KMS-11 (cell line): ENCODE measurements at regions not wholly inside any gene's neighbourhood (a gene's known extent, or its start where the extent isn't known, plus 50 kb on each side); places are given as distances from the start of the nearest gene placed in this dataset.

ENCODE experiments used
- H2AFZ ChIP-seq: fragments of 200-600 bp; sonication (generic); 2 replicates; pipeline ENCODE4 v1.6.1; 2016; ENCODE audit warnings: antibody characterized with exemption, mixed run types, low read depth
- H3K27ac ChIP-seq: fragments of 200-600 bp; sonication (generic); 2 replicates; pipeline ENCODE4 v1.6.1; 2016; ENCODE audit warnings: mild to moderate bottlenecking, mixed run types
- H3K27me3 ChIP-seq: fragments of 200-600 bp; sonication (generic); 2 replicates; pipeline ENCODE4 v1.6.1; 2017; ENCODE audit warnings: mild to moderate bottlenecking, low read depth, mixed run types, moderate library complexity; ENCODE audit not compliant: insufficient read depth
- H3K36me3 ChIP-seq: fragments of 200-600 bp; sonication (generic); 2 replicates; pipeline ENCODE4 v1.6.1; 2017; ENCODE audit warnings: mild to moderate bottlenecking, mixed run types; ENCODE audit not compliant: insufficient read depth
- H3K4me1 ChIP-seq: fragments of 200-600 bp; sonication (generic); 2 replicates; pipeline ENCODE4 v1.6.1; 2016; ENCODE audit warnings: mild to moderate bottlenecking, low read depth, mixed run types; ENCODE audit not compliant: poor library complexity, severe bottlenecking
- H3K4me2 ChIP-seq: fragments of 200-600 bp; sonication (generic); 2 replicates; pipeline ENCODE4 v1.7.0; 2016; ENCODE audit warnings: mild to moderate bottlenecking, mixed run types
- H3K4me3 ChIP-seq: fragments of 200-600 bp; sonication (generic); IDR thresholded peaks from 2 replicates; pipeline ENCODE4 v1.6.1; 2017; ENCODE audit warnings: low read depth, low read length, mixed read lengths; ENCODE audit not compliant: insufficient read depth
- H3K79me2 ChIP-seq: fragments of 200-600 bp; sonication (generic); 2 replicates; pipeline ENCODE4 v1.6.1; 2016; ENCODE audit warnings: low read depth, mixed run types; ENCODE audit not compliant: insufficient read depth
- H3K9ac ChIP-seq: fragments of 200-600 bp; sonication (generic); 2 replicates; pipeline ENCODE4 v1.6.1; 2016; ENCODE audit warnings: mild to moderate bottlenecking, mixed run types
- H4K20me1 ChIP-seq: fragments of 200-600 bp; sonication (generic); 2 replicates; pipeline ENCODE4 v1.6.1; 2016; ENCODE audit warnings: mild to moderate bottlenecking, mixed run types; ENCODE audit not compliant: insufficient read depth
- TF ChIP-seq, protein P1 (sequence below): fragments of 200-600 bp; sonication (generic); conservative IDR thresholded peaks from 2 replicates; pipeline ENCODE4 v1.6.1; 2017; ENCODE audit warnings: low read depth, mild to moderate bottlenecking, antibody characterized with exemption, low read length, moderate library complexity, mixed read lengths

- Histone ChIP-seq H3K9ac (no peak overlapping the region), H3K27me3 (no peaks in the 10 kb centered on the region)
- TF ChIP-seq, protein P1, sequence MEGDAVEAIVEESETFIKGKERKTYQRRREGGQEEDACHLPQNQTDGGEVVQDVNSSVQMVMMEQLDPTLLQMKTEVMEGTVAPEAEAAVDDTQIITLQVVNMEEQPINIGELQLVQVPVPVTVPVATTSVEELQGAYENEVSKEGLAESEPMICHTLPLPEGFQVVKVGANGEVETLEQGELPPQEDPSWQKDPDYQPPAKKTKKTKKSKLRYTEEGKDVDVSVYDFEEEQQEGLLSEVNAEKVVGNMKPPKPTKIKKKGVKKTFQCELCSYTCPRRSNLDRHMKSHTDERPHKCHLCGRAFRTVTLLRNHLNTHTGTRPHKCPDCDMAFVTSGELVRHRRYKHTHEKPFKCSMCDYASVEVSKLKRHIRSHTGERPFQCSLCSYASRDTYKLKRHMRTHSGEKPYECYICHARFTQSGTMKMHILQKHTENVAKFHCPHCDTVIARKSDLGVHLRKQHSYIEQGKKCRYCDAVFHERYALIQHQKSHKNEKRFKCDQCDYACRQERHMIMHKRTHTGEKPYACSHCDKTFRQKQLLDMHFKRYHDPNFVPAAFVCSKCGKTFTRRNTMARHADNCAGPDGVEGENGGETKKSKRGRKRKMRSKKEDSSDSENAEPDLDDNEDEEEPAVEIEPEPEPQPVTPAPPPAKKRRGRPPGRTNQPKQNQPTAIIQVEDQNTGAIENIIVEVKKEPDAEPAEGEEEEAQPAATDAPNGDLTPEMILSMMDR, result no peak
Observed at GRCh38 chr4:158319880-158320279, 109.6 kb downstream of the TMEM144 start.

GRCh38 chr4:158322109-158322508 is 111.8 kb downstream of the TMEM144 start:
- Histone ChIP-seq H2AFZ (no peak overlapping the region), H3K9ac (no peak overlapping the region), H3K4me2 (no peak overlapping the region), H3K27ac (no peak overlapping the region), H4K20me1 (no peaks in the 10 kb centered on the region), H3K27me3 (no peaks in the 10 kb centered on the region), H3K4me1 (no peaks in the 10 kb centered on the region), H3K36me3 (no peaks in the 10 kb centered on the region), H3K79me2 (no peaks in the 10 kb centered on the region), H3K4me3 (no peak overlapping the region)
- TF ChIP-seq, protein P1, result no peak

More at GRCh38 chr4:158319880-158320279, 109.6 kb downstream of the TMEM144 start:
- no peaks in the 10 kb centered on the region for H3K79me2 ChIP-seq
- H2AFZ ChIP-seq, result no peak overlapping the region
- no peaks in the 10 kb centered on the region for H3K4me1 ChIP-seq
- no peak overlapping the region for H3K27ac ChIP-seq
- no peak overlapping the region for H3K4me2 ChIP-seq
- no peak overlapping the region for H3K4me3 ChIP-seq
- H4K20me1 ChIP-seq, result no peaks in the 10 kb centered on the region
- H3K36me3 ChIP-seq, result no peaks in the 10 kb centered on the region

DNA sequence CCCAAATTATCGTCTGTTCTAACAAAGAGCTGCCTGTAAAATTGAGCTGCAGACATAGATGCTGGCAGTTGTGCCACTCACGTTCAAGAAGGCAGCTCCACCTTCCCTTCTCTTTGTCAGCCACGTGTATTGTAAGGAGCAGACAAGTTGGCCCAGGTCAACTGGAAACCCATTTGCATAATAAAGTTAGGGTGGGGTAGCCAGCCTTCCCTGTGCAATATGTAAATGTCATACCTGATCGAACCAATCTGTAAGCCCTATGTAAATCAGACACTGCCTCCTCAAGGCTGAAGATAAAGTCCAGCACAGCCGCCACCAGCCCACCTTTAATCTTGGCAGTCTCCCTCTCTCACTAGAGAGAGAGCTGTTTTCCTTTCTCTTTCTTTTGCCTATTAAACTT is 117.2 kb downstream of the TMEM144 start:
- Histone ChIP-seq H3K4me2 (no peak overlapping the region), H3K27ac (no peak overlapping the region), H3K79me2 (no peaks in the 10 kb centered on the region), H3K27me3 (no peaks in the 10 kb centered on the region), H3K4me3 (no peak overlapping the region), H4K20me1 (no peaks in the 10 kb centered on the region), H3K4me1 (no peaks in the 10 kb centered on the region), H3K9ac (no peak overlapping the region), H2AFZ (no peak overlapping the region), H3K36me3 (no peaks in the 10 kb centered on the region)
- TF ChIP-seq, protein P1, result no peak

DNA sequence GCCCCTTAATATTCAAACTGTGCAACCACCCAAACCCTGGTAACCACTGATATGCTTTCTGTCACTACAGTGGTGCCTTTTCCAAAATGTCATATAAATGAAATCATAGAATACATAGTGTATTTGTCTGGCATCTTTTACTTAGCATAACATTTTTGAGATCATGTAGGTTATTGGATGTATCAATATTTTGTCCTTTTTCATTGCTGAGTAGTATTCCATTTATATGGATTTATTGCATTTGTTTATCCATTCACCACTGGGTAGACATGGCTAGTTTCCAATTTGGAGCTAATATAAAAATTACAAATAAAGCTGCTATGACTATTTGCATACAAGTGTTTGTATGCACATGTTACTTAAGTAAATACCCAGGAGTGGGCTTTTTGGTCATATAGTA is 121.6 kb downstream of the TMEM144 start:
- Histone ChIP-seq H3K79me2 (no peaks in the 10 kb centered on the region), H3K27me3 (no peaks in the 10 kb centered on the region), H3K9ac (no peak overlapping the region), H4K20me1 (no peaks in the 10 kb centered on the region), H3K4me2 (no peak overlapping the region), H3K36me3 (no peaks in the 10 kb centered on the region), H3K4me1 (no peaks in the 10 kb centered on the region), H2AFZ (no peak overlapping the region), H3K27ac (no peak overlapping the region), H3K4me3 (no peak overlapping the region)
- TF ChIP-seq, protein P1, result no peak

- H3K27ac ChIP-seq, result no peak overlapping the region
Observed at GRCh38 chr4:158333820-158334219, 123.5 kb downstream of the TMEM144 start.

More at GRCh38 chr4:158333820-158334219, 123.5 kb downstream of the TMEM144 start:
- no peaks in the 10 kb centered on the region for H3K27me3 ChIP-seq
- H3K4me1 ChIP-seq, result no peaks in the 10 kb centered on the region
- no peak overlapping the region for H3K4me3 ChIP-seq
- no peaks in the 10 kb centered on the region for H4K20me1 ChIP-seq
- no peak overlapping the region for H3K4me2 ChIP-seq
- no peak overlapping the region for H3K9ac ChIP-seq
- TF ChIP-seq, protein P1, result no peak
- no peaks in the 10 kb centered on the region for H3K36me3 ChIP-seq
- H3K79me2 ChIP-seq, result no peaks in the 10 kb centered on the region
- H2AFZ ChIP-seq, result no peak overlapping the region
